Lung (tissue), 11 donors: ENCODE measurements at regions not wholly inside any gene's neighbourhood (a gene's known extent, or its start where the extent isn't known, plus 50 kb on each side); places are given as distances from the start of the nearest gene placed in this dataset.

Experiments used
- ATAC-seq: fragments of 200-7000 bp; cut with Tn5 transposase; one replicate; pipeline ENCODE4 v1.9.1; 2020; ENCODE audit warnings: moderate number of reproducible peaks; ENCODE audit not compliant: insufficient read depth, low FRiP score
- DNase-seq, 3 donors: peaks; one replicate each; pipeline ENCODE4 v3.0.0-alpha.2; 2013 to 2017
- H3K27ac ChIP-seq, 2 donors: one replicate each; pipeline ENCODE4 v1.5.1; 2013; ENCODE audit warnings: mild to moderate bottlenecking in 2 of 2, moderate library complexity in 2 of 2, control low read depth in 1 of 2, inconsistent platforms in 1 of 2, low read depth in 1 of 2, low read length in 1 of 2
- H3K27me3 ChIP-seq, 3 donors: one replicate each; pipeline ENCODE4 v1.5.1; 2013; ENCODE audit warnings: low read length in 2 of 3; ENCODE audit not compliant: control insufficient read depth in 3 of 3, insufficient read depth in 3 of 3
- H3K36me3 ChIP-seq, 4 donors: one replicate each; pipeline ENCODE4 v1.5.1; 2013; ENCODE audit warnings: low read length in 4 of 4, mild to moderate bottlenecking in 1 of 4, moderate library complexity in 1 of 4; ENCODE audit not compliant: control insufficient read depth in 4 of 4, insufficient read depth in 4 of 4
- H3K4me1 ChIP-seq, 5 donors: one replicate each; pipeline ENCODE4 v1.5.1; 2013; ENCODE audit warnings: low read length in 5 of 5, mild to moderate bottlenecking in 2 of 5, moderate library complexity in 1 of 5; ENCODE audit not compliant: control insufficient read depth in 5 of 5, insufficient read depth in 5 of 5
- H3K4me3 ChIP-seq: one replicate; pipeline ENCODE4 v1.5.1; 2013; ENCODE audit warnings: mild to moderate bottlenecking, control low read depth, moderate library complexity
- H3K9ac ChIP-seq, 2 donors: one replicate each; pipeline ENCODE4 v1.5.1; 2013; ENCODE audit warnings: low read length in 2 of 2, control low read depth in 1 of 2; ENCODE audit not compliant: insufficient read depth in 1 of 2
- H3K9me3 ChIP-seq, 4 donors: one replicate each; pipeline ENCODE4 v1.5.1; 2013; ENCODE audit warnings: low read length in 3 of 4, mild to moderate bottlenecking in 1 of 4, moderate library complexity in 1 of 4; ENCODE audit not compliant: control insufficient read depth in 4 of 4, insufficient read depth in 3 of 4
- CTCF ChIP-seq: IDR thresholded peaks from 2 replicates; pipeline ENCODE4 v1.5.1; 2012; ENCODE audit warnings: mild to moderate bottlenecking; ENCODE audit errors: control extremely low read depth, extremely low read depth
- WGBS, 2 donors: extraction: QIAGEN DNeasy Blood & Tissue Kit; methylation state at CpG; one replicate each; pipeline ENCODE4 v1.1.7; 2013; 5-methylcytosine and 5-hydroxymethylcytosine counted together
- donor health status: control.
- donor health status: control.
- donor health status: Bipolar disorder and iron deficiency.
- donor health status: healthy.
- donor health status: DM: yes; HTN: yes; CAD: no.

DNA sequence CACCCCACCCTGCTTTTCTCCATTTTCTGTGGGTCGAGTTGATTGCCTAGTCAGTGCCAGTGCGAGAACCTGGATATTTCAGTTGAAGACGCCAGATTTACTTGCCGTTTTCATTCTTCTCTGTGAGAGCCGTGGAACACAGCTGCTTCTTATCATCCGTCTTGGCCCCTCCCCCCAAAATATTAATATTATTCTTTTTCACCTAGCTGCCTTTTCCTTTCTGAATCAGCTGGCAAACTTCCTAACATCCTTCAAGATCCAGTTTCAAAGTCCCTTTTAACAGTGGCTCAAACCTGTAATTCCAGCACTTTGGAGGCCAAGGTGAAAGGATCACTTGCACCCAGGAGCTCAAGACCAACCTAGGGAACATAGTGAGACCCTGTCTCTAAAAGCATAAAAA lies 117.1 kb upstream of the RASA1 start:
- H3K9ac ChIP-seq, result no peak overlapping the region
- no peaks in the 10 kb centered on the region for H3K27me3 ChIP-seq
- TF ChIP-seq CTCF, result no peak
- H3K9me3 ChIP-seq, result no peaks in the 10 kb centered on the region
- H3K4me3 ChIP-seq, result no peak overlapping the region
- H3K4me1 ChIP-seq, result no peaks in the 10 kb centered on the region
- H3K36me3 ChIP-seq, result no peaks in the 10 kb centered on the region
- DNase-seq (no peak), ATAC-seq (no peak)
- 83 to 92% methylated on average over 6 of the region's 6 CpGs for WGBS, 2 donors
- no peak overlapping the region for H3K27ac ChIP-seq

GRCh38 chr5:87151547-87151946 lies 116.1 kb upstream of the RASA1 start:
- H3K9me3 ChIP-seq, result no peaks in the 10 kb centered on the region
- H3K27ac ChIP-seq, result no peak overlapping the region
- H3K4me1 ChIP-seq, result no peaks in the 10 kb centered on the region
- no peaks in the 10 kb centered on the region for H3K27me3 ChIP-seq
- H3K4me3 ChIP-seq, result no peak overlapping the region
- no peak for TF ChIP-seq CTCF
- no peak overlapping the region for H3K9ac ChIP-seq
- ATAC-seq (no peak), DNase-seq (no peak)
- WGBS, 2 donors, result 9 to 32% methylated on average over 1 of the region's 1 CpG
- no peaks in the 10 kb centered on the region for H3K36me3 ChIP-seq

- ATAC-seq (no peak), DNase-seq (no peak)
- Histone ChIP-seq H3K4me1 (no peaks in the 10 kb centered on the region), H3K4me3 (no peak overlapping the region), H3K36me3 (no peaks in the 10 kb centered on the region), H3K27me3 (no peaks in the 10 kb centered on the region), H3K9me3 (no peaks in the 10 kb centered on the region), H3K27ac (no peak overlapping the region), H3K9ac (no peak overlapping the region)
- no peak for TF ChIP-seq CTCF
- WGBS, 2 donors, result 54 to 70% methylated on average over 1 of the region's 1 CpG
Measured at GRCh38 chr5:87152886-87153285, 114.8 kb upstream of the RASA1 start.

DNA sequence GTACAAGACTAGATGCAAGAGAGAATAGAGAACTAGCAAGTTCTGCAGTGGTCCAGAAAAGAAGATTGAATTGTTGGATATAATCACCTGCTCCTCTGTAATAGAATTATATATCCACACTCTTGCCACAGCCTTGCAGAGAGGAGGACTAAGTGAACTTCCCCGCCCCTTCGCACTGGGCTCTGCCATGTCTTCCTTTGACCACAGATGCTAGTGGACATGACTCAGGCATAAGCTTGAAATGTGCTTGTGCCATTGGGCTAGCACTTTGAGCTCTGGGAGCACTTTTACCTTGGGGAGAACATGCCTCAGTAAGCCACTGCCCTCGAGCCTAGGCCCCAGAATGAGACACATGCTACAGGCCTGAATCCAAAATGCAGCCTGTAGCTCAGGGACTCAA lies 113.5 kb upstream of the RASA1 start:
- DNase-seq, result no peak
- Histone ChIP-seq H3K9me3 (no peaks in the 10 kb centered on the region), H3K36me3 (no peaks in the 10 kb centered on the region), H3K27me3 (no peaks in the 10 kb centered on the region), H3K9ac (no peak overlapping the region), H3K4me1 (no peaks in the 10 kb centered on the region), H3K4me3 (no peak overlapping the region), H3K27ac (no peak overlapping the region)
- TF ChIP-seq CTCF, result no peak
- WGBS, 2 donors, result 85 to 87% methylated on average over 3 of the region's 3 CpGs
- ATAC-seq, result no peak
